ENCODE measurements at regions not wholly inside any gene's neighbourhood (a gene's known extent, or its start where the extent isn't known, plus 50 kb on each side); places are given as distances from the start of the nearest gene placed in this dataset.

GRCh38 chr6:49038294-49038822 lies 424.7 kb downstream of the MMUT start:
- CTCF ChIA-PET: no interaction called here
- Histone ChIP-seq H3K27me3 (ENCODE audit: control insufficient read depth, insufficient read depth, low read length) (no peaks in the 10 kb centered on the region), H3K36me3 (ENCODE audit: control insufficient read depth, insufficient read depth, low read length) (no peaks in the 10 kb centered on the region), H3K4me3 (ENCODE audit: low read depth, low read length) (no peak overlapping the region)
- POLR2A ChIA-PET: no interaction called here
- DNase-seq (ENCODE audit: low read depth): no peak
- no peak for TF ChIP-seq CTCF (IDR thresholded peaks at IDR 0.05; ENCODE audit: insufficient read depth, low read depth, low read length)

GRCh38 chr6:49030251-49031020 lies 432.6 kb downstream of the MMUT start:
- TF ChIP-seq CTCF (IDR thresholded peaks at IDR 0.05; ENCODE audit: insufficient read depth, low read depth, low read length): no peak
- H3K27me3 ChIP-seq (ENCODE audit: control insufficient read depth, insufficient read depth, low read length): no peaks in the 10 kb centered on the region
- CTCF ChIA-PET: no interaction called here
- no peak overlapping the region for H3K4me3 ChIP-seq (ENCODE audit: low read depth, low read length)
- POLR2A ChIA-PET: no interaction called here
- H3K36me3 ChIP-seq (ENCODE audit: control insufficient read depth, insufficient read depth, low read length): no peaks in the 10 kb centered on the region
- DNase-seq (ENCODE audit: low read depth): no peak

GRCh38 chr6:49027644-49028043 lies 435.4 kb downstream of the MMUT start:
- H3K27me3 ChIP-seq (ENCODE audit: control insufficient read depth, insufficient read depth, low read length): no peaks in the 10 kb centered on the region
- no peaks in the 10 kb centered on the region for H3K36me3 ChIP-seq (ENCODE audit: control insufficient read depth, insufficient read depth, low read length)
- ChIA-PET POLR2A (no interaction called here), CTCF (no interaction called here)
- DNase-seq (ENCODE audit: low read depth): no peak
- no peak overlapping the region for H3K4me3 ChIP-seq (ENCODE audit: low read depth, low read length)
- TF ChIP-seq CTCF (IDR thresholded peaks at IDR 0.05; ENCODE audit: insufficient read depth, low read depth, low read length): no peak

GRCh38 chr6:49025273-49026240 lies 437.5 kb downstream of the MMUT start:
- TF ChIP-seq CTCF (IDR thresholded peaks at IDR 0.05; ENCODE audit: insufficient read depth, low read depth, low read length): no peak
- Histone ChIP-seq H3K36me3 (ENCODE audit: control insufficient read depth, insufficient read depth, low read length) (no peaks in the 10 kb centered on the region), H3K27me3 (ENCODE audit: control insufficient read depth, insufficient read depth, low read length) (no peaks in the 10 kb centered on the region), H3K4me3 (ENCODE audit: low read depth, low read length) (no peak overlapping the region)
- ChIA-PET CTCF (no interaction called here), POLR2A (no interaction called here)
- no peak for DNase-seq (ENCODE audit: low read depth)

GRCh38 chr6:49004801-49005200 lies 458.3 kb downstream of the MMUT start:
- ChIA-PET CTCF (no interaction called here), POLR2A (no interaction called here)
- DNase-seq (ENCODE audit: low read depth): no peak
- no peaks in the 10 kb centered on the region for H3K36me3 ChIP-seq (ENCODE audit: control insufficient read depth, insufficient read depth, low read length)
- H3K4me3 ChIP-seq (ENCODE audit: low read depth, low read length): no peak overlapping the region
- TF ChIP-seq CTCF (IDR thresholded peaks at IDR 0.05; ENCODE audit: insufficient read depth, low read depth, low read length): no peak
- no peaks in the 10 kb centered on the region for H3K27me3 ChIP-seq (ENCODE audit: control insufficient read depth, insufficient read depth, low read length)

Measured in BJ (cell line).